GM18507 (cell line): ENCODE measurements at regions not wholly inside any gene's neighbourhood (a gene's known extent, or its start where the extent isn't known, plus 50 kb on each side); places are given as distances from the start of the nearest gene placed in this dataset.
"Not testable (repeated sequence)": the region's sequence is repeated elsewhere in the genome, so short reads cannot be mapped to it uniquely, and the experiment has no call there.

Experiments used
- DNase-seq: peaks from one replicate; pipeline ENCODE4 v3.0.0; 2011; ENCODE audit warnings: low read depth; ENCODE audit not compliant: insufficient read length; ENCODE audit errors: extremely low spot score
- FAIRE-seq: peaks from 2 replicates; lab custom pipeline; 2011; peaks lifted over from hg19 to GRCh38; lab: Jason Lieb, UNC

- DNase-seq (no peak), FAIRE-seq (no peak)
Observed at GRCh38 chr4:106607558-106607957, 239.0 kb upstream of the GIMD1 start.

DNA sequence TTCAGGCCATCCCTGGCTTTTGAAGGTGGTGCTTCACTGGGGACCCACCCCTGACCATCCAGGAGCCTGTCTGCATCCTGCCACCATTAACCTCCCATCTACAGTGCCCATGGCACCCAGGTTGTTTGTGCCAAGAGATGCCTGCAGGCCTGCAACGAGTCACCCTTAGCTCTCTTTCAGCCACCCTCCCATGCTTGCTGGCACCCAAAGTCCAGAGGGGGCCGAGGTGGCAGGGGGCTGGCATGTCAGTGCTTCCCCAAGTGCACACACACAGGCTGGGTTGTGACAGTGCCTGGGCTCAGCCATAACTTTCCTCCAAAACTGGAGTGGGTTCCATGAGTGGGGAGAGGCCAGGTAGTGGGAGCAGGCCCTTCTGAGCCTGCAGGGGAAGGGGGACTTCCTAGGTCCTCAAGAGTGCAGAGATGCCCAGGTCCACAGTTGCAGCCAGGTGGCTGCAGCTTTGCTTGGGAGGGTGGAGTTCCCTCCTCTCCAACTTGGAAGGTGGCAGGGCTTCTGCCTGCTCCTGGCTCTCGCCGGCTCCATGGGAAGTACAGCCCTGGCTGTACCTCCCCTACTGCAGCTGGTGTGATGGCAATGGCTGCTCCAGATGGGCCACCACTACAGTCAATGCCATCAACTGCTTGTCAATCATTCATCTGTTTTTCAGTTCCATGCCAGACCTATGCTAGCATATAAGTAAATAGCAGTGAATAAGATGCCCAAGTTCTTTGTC, 235.9 kb upstream of the GIMD1 start:
- DNase-seq (no peak), FAIRE-seq (no peak)

GRCh38 chr4:106603471-106603870, 234.9 kb upstream of the GIMD1 start:
- DNase-seq (no peak), FAIRE-seq (no peak)

DNA sequence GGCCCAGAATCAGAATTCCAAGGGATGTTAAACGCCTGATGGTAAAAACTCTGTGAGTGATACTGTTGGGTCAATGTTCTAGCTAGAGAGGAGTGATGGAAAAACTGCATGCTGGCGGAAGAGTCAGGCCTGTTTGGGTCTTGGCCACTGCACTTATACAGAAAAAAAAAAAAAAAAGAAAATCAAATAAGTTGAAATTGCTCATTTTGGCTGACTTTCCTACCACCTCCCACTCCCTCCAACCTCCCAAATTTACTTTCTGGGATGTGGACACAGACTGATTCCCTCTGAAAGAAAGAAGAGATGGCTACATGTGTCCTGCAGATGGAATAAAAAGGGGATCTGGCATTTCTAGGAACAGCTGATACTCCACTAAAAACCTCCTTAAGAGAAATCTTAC, 234.1 kb upstream of the GIMD1 start:
- FAIRE-seq, result no peak
- no peak for DNase-seq

DNA sequence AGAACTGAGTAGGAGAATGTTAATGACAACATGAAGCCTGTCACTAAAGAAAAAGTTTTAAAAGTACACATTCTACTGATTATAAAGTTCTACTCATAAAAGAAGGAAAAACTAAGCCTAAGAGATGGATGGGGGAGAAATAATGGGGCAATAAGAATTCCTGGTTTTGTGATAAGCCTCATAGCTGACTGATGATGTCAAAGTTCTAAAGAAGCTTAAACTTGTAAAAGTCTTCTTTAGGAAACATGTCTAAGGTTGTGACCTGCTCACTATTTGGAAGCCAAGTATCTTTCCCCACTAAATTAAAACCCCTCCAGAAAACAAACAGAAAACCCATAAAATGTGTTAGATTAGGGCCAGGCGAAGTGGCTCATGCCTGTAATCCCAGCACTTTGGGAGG, 232.9 kb upstream of the GIMD1 start:
- DNase-seq, result no peak
- no peak for FAIRE-seq

- no peak for FAIRE-seq
Observed at GRCh38 chr4:106595906-106596305, 227.3 kb upstream of the GIMD1 start.

DNA sequence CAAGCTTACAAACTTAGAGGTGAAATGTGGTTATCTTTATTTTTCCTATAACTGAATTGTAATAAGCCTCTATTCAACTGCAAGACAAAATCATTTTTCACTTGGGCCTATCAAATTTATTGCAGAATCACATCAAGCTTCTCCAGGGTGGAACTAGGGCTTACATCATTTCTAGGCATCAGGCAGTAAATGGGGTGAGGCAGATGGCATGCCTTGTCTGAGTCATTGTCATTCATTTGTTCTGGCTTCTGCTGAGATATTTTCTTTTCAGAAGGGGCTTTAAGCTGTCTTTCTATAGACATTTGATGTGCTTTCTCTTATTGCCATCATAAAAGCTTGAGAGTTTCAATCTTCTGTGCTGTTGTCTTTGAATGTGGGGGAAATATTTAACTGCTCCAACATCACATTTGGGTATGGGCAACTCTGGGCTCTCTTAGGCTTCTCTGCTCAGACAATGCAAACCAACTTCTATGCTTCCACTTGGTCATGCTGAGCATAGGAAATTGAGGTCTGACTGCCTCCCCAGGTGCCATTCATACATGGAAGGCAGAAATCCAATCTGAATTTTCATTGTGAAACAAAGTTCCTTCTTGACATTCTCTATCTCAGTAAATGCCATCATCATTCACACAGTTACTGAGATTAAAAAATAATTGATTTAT, 225.8 kb upstream of the GIMD1 start:
- DNase-seq (no peak), FAIRE-seq (no peak)

More at GRCh38 chr4:106595906-106596305, 227.3 kb upstream of the GIMD1 start:
- no peak for DNase-seq

- no peak for DNase-seq
- no peak for FAIRE-seq
Observed at GRCh38 chr4:106588891-106589290, 220.3 kb upstream of the GIMD1 start.

- no peak for DNase-seq
- no peak for FAIRE-seq
Observed at GRCh38 chr4:106587558-106587957, 219.0 kb upstream of the GIMD1 start.

DNA sequence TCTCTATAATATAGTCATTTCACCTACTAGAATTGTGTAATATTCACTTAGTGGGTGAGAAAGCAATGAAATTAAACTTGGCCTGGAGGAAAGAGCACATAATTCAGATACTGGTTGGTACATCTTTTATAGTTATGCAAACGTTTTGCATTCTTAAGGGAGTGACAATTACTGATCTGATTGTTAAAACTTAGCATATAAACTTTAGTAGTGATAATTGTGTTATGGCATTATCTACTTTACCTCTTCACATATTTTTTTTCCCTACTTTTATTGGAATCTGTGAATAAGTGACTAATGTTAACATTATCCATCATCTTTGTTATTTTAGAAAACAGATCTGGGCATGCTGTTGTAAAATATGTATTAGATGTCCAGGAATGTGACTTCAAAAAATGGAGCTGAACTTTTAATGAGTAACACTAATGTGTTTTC, 217.4 kb upstream of the GIMD1 start:
- FAIRE-seq (no peak), DNase-seq (no peak)

GRCh38 chr4:106584337-106584989, 215.9 kb upstream of the GIMD1 start:
- DNase-seq (no peak), FAIRE-seq (no peak)

GRCh38 chr4:106583567-106583966, 215.0 kb upstream of the GIMD1 start:
- DNase-seq (no peak), FAIRE-seq (no peak)

DNA sequence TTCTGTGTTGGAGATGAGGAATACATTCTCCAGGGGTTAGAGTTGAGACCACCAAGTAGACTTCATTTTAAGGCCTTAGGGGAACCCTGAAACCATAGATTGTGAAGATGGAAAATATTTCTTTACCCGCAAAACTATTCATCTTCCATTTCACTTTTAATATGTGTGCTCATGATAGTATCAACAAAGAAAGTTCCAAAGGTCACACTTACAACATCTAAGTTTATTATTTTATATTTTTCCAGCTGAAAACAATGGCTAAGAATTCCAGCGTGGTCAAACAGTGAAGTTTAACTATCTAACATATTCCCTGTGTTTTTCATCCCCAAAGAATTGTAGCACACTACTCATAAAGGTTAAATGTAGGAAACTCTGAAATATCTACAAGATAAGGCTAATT, 214.5 kb upstream of the GIMD1 start:
- FAIRE-seq, result no peak
- no peak for DNase-seq

GRCh38 chr4:106582103-106582502, 213.5 kb upstream of the GIMD1 start:
- no peak for FAIRE-seq
- DNase-seq, result no peak

DNA sequence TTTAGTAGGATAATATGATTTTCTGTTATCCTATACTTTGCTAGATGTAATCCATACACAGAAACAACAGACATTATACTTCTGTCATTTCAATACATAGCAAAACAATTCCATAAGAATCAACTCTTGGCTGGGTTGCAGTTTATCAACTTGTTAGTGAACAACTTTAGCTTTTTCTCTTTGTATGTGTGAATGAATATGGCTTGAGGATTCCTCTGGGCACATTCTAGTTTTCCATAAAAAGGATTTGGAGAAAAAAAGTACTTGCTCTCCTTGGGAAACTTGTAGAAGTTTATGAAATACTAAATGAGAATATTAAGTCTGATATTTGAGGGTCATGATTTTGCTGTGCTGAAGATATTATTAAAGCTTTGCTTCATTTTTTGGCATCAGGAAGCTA, 210.7 kb upstream of the GIMD1 start:
- FAIRE-seq, result no peak
- no peak for DNase-seq

- DNase-seq, result no peak
- FAIRE-seq, result no peak
Observed at GRCh38 chr4:106569146-106570031, 200.8 kb upstream of the GIMD1 start.

- FAIRE-seq, result no peak
- DNase-seq, result no peak
Observed at GRCh38 chr4:106565727-106566126, 197.1 kb upstream of the GIMD1 start.

DNA sequence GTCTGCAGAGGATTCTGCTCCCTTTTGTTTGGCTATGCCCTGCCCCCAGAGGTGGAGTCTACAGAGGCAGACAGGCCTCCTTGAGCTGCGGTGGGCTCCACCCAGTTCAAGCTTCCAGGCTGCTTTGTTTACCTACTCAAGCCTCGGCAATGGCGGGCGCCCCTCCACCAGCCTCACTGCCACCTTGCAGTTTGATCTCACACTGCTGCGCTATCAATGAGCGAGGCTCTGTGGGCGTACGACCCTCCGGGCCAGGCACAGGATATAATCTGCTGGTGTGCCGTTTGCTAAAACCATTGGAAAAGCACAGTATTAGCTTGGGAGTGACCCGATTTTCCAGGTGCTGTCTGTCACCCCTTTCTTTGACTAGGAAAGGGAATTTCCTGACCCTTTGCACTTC, 195.1 kb upstream of the GIMD1 start:
- FAIRE-seq, DNase-seq: not testable (repeated sequence)

DNA sequence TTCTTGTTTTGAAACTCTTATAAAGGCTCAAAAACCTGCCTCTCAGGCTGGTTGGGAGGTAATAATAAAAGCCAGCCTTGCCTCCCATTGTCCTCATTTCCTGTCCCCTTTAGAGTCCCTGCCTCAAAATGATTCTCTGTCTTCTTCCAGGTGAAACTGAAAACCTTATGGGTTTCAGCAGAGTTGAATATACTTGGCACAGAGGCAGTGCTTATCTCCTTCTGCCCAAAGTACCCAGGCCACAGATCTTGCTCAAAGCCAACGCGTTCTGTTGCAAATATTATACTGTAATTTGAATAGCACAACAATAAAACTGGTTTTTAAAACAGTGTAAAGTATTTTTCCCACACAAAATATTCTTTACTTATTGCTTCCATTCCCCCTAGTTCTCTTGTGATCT, 183.1 kb upstream of the GIMD1 start:
- FAIRE-seq, result no peak
- no peak for DNase-seq
